ENCODE measurements at regions not wholly inside any gene's neighbourhood (a gene's known extent, or its start where the extent isn't known, plus 50 kb on each side); places are given as distances from the start of the nearest gene placed in this dataset.

DNA sequence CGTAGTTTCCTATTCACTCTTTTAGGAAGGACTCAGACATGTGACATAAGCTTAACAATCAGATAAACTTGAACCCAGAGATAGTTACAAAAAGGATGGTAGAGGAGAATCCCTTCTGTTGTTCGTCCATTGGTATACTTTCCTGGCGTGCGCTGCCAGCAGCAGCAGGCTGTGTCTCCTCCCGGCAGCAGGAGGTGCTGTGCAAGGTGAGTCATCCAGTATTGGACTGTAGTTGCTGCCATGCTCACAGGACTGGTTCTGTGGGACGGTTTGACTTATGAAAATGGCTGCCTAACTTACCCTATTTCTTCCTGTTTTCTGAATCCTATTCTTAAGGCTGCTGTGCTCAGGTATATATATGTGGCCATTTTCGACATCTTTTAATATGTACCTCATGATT is 253.4 kb upstream of the LRRC3B start:
- TF ChIP-seq POLR2A (IDR thresholded peaks at IDR 0.05), result no peak
- TF ChIP-seq, protein P1, sequence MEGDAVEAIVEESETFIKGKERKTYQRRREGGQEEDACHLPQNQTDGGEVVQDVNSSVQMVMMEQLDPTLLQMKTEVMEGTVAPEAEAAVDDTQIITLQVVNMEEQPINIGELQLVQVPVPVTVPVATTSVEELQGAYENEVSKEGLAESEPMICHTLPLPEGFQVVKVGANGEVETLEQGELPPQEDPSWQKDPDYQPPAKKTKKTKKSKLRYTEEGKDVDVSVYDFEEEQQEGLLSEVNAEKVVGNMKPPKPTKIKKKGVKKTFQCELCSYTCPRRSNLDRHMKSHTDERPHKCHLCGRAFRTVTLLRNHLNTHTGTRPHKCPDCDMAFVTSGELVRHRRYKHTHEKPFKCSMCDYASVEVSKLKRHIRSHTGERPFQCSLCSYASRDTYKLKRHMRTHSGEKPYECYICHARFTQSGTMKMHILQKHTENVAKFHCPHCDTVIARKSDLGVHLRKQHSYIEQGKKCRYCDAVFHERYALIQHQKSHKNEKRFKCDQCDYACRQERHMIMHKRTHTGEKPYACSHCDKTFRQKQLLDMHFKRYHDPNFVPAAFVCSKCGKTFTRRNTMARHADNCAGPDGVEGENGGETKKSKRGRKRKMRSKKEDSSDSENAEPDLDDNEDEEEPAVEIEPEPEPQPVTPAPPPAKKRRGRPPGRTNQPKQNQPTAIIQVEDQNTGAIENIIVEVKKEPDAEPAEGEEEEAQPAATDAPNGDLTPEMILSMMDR (IDR thresholded peaks at IDR 0.05), result no peak
